ENCODE measurements at regions not wholly inside any gene's neighbourhood (a gene's known extent, or its start where the extent isn't known, plus 50 kb on each side); places are given as distances from the start of the nearest gene placed in this dataset. TPM values are rescaled to one million over a fixed set of nuclear protein-coding genes. Genes with fewer than 3 reads are reported as not detected.

DNA sequence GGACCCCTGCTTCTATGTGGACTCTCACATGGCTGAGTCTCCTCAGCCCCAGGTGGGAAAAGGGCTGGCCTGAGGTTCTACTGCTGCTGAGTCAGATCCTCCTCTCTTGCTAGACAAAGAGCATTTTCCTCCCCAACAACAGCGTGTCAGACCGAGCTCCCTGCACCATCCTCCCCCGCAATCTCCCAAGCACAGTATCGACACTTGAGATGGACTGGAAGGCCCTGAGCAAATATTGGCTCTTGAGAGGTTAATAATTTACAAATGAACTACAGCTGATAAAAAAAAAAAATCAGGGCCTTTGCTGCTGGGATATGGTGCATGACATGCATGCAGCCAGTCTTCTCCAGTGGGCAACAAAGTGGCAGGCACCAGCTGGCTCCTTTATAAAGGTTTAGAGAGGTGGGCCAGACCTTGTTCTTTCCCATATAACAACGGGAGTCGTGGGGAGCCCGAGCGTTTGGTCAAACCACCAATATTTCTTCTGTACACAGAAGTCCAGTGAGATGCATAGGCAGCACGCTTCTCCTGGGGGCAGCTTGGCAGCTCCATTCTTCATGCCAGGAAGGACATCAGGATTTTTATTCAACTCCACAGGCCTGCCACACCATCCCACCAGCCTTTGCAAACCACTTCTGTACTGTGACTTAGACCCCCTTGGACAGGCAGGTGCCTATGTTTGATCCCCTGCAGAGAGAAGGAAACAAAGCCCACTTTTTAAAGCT lies 55.4 kb upstream of the CAMK1G start:
- no peak overlapping the region for H3K4me3 ChIP-seq (ENCODE audit: low read length)
- DNase-seq, result peak; percentile 31
- H3K56ac ChIP-seq (ENCODE audit: low read length), result no peak overlapping the region
- no peak overlapping the region for H4K5ac ChIP-seq (ENCODE audit: low read length)
- H2BK5ac ChIP-seq (ENCODE audit: low read length), result no peak overlapping the region
- no peak overlapping the region for H3K4me2 ChIP-seq (ENCODE audit: low read length)
- no peak overlapping the region for H3K27ac ChIP-seq (ENCODE audit: low read depth, low read length)
- H2AK5ac ChIP-seq (ENCODE audit: low read length), result no peak overlapping the region
- no peaks in the 10 kb centered on the region for H3K4me1 ChIP-seq (ENCODE audit: control insufficient read depth, low read depth, low read length)
- H3K4ac ChIP-seq (ENCODE audit: low read depth, low read length), result no peak overlapping the region
- H3K9ac ChIP-seq (ENCODE audit: low read length), result no peak overlapping the region
- H3K18ac ChIP-seq (ENCODE audit: low read length), result peak overlapping the region; percentile 64
- H3K79me1 ChIP-seq (ENCODE audit: low read length), result no peaks in the 10 kb centered on the region
- no CpG with 5 or more reads among the region's 9 CpGs for WGBS (ENCODE audit: extremely low coverage, insufficient coverage, low lambda C conversion rate)
- no peak overlapping the region for H4K8ac ChIP-seq (ENCODE audit: low read depth, low read length)
- no peaks in the 10 kb centered on the region for H3K79me2 ChIP-seq (ENCODE audit: control insufficient read depth, insufficient read depth, low read length)
- H2BK15ac ChIP-seq (replicated peaks; ENCODE audit: low read depth), result no peak overlapping the region
- H3K27me3 ChIP-seq (ENCODE audit: insufficient read depth, low read length, poor library complexity), result no peaks in the 10 kb centered on the region
- no peak overlapping the region for H3K23ac ChIP-seq (ENCODE audit: low read length)
- H2BK120ac ChIP-seq (ENCODE audit: low read depth, low read length), result no peak overlapping the region
- no peaks in the 10 kb centered on the region for H3K36me3 ChIP-seq (ENCODE audit: control insufficient read depth, insufficient read depth, low read length)

DNA sequence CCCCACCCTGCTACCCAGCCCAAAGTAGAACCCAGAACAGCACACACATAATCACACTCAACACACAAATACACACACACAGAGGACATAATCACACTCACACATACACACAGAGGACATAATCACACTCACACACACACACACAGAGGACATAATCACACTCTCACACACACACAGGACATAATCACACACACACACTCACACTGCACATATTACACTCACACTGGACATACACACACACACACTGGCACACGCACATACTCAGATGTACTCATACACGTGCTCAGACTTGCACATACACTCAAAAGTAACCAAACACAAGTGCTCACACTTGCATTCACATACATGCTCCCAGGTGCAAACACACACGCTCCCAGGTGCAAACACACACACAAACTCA lies 54.3 kb upstream of the CAMK1G start:
- Histone ChIP-seq H3K4me1 (ENCODE audit: control insufficient read depth, low read depth, low read length) (no peaks in the 10 kb centered on the region), H2BK120ac (ENCODE audit: low read depth, low read length) (no peak overlapping the region), H2AK5ac (ENCODE audit: low read length) (no peak overlapping the region), H3K56ac (ENCODE audit: low read length) (no peak overlapping the region), H3K27me3 (ENCODE audit: insufficient read depth, low read length, poor library complexity) (no peaks in the 10 kb centered on the region), H2BK5ac (ENCODE audit: low read length) (no peak overlapping the region), H3K4ac (ENCODE audit: low read depth, low read length) (no peak overlapping the region), H3K27ac (ENCODE audit: low read depth, low read length) (no peak overlapping the region), H3K4me2 (ENCODE audit: low read length) (no peak overlapping the region), H3K9ac (ENCODE audit: low read length) (no peak overlapping the region), H3K4me3 (ENCODE audit: low read length) (no peak overlapping the region), H4K5ac (ENCODE audit: low read length) (no peak overlapping the region), H3K23ac (ENCODE audit: low read length) (no peak overlapping the region), H3K79me1 (ENCODE audit: low read length) (no peaks in the 10 kb centered on the region), H3K36me3 (ENCODE audit: control insufficient read depth, insufficient read depth, low read length) (no peaks in the 10 kb centered on the region), H3K18ac (ENCODE audit: low read length) (no peak overlapping the region), H4K8ac (ENCODE audit: low read depth, low read length) (no peak overlapping the region), H3K79me2 (ENCODE audit: control insufficient read depth, insufficient read depth, low read length) (no peaks in the 10 kb centered on the region), H2BK15ac (replicated peaks; ENCODE audit: low read depth) (no peak overlapping the region)
- DNase-seq, result no peak
- no CpG with 5 or more reads among the region's 3 CpGs for WGBS (ENCODE audit: extremely low coverage, insufficient coverage, low lambda C conversion rate)

DNA sequence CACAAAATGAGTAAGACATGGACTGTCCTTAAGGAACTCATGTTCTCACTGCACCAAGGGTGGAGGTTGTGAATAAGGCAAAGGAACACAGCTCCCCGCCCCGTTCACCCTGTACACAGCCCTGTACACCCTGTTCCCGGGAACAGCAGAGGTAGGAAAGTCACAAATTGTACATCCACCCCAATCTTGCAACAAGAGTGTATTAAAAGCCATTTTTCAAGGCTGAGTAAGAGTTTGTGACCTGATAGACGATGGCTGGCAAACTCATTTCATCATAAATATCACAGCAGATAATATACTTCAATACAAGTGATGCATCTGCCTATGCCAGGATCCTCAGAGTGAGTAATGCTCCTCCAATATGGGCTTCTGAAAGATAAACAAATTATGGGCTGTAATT lies 52.5 kb upstream of the CAMK1G start:
- Histone ChIP-seq H3K23ac (ENCODE audit: low read length) (no peak overlapping the region), H3K18ac (ENCODE audit: low read length) (no peak overlapping the region), H3K4me2 (ENCODE audit: low read length) (no peak overlapping the region), H2BK5ac (ENCODE audit: low read length) (no peak overlapping the region), H3K27me3 (ENCODE audit: insufficient read depth, low read length, poor library complexity) (no peaks in the 10 kb centered on the region), H3K4me3 (ENCODE audit: low read length) (no peak overlapping the region), H3K36me3 (ENCODE audit: control insufficient read depth, insufficient read depth, low read length) (no peaks in the 10 kb centered on the region), H2BK15ac (replicated peaks; ENCODE audit: low read depth) (no peak overlapping the region), H3K4me1 (ENCODE audit: control insufficient read depth, low read depth, low read length) (no peaks in the 10 kb centered on the region), H2BK120ac (ENCODE audit: low read depth, low read length) (no peak overlapping the region), H4K5ac (ENCODE audit: low read length) (no peak overlapping the region), H3K9ac (ENCODE audit: low read length) (no peak overlapping the region), H2AK5ac (ENCODE audit: low read length) (no peak overlapping the region), H3K79me1 (ENCODE audit: low read length) (no peaks in the 10 kb centered on the region), H3K4ac (ENCODE audit: low read depth, low read length) (no peak overlapping the region), H3K56ac (ENCODE audit: low read length) (no peak overlapping the region), H3K27ac (ENCODE audit: low read depth, low read length) (no peak overlapping the region), H4K8ac (ENCODE audit: low read depth, low read length) (no peak overlapping the region), H3K79me2 (ENCODE audit: control insufficient read depth, insufficient read depth, low read length) (no peaks in the 10 kb centered on the region)
- no CpG with 5 or more reads among the region's 4 CpGs for WGBS (ENCODE audit: extremely low coverage, insufficient coverage, low lambda C conversion rate)
- no peak for DNase-seq

DNA sequence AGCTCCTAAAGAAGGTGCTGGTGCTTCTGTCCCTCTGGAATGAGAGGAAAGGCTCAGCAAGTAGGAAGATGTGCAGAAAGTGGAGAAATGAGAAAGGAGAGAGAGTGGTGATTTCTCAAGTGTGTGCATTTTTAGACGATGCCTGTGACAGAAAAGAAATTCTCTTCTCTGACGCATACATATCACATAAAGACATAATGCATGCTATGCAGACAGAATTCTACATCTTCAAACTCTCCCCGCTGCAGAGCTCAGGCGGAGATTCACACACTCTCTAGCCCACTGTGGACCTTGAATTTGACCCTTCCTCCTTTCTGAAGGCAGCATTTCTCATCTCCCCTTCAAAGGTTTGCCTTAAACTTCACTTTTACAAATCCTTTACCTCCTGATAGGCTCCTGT lies 52.0 kb upstream of the CAMK1G start:
- H3K23ac ChIP-seq (ENCODE audit: low read length), result no peak overlapping the region
- H3K4me2 ChIP-seq (ENCODE audit: low read length), result no peak overlapping the region
- H2BK5ac ChIP-seq (ENCODE audit: low read length), result no peak overlapping the region
- no peaks in the 10 kb centered on the region for H3K36me3 ChIP-seq (ENCODE audit: control insufficient read depth, insufficient read depth, low read length)
- no peak overlapping the region for H2BK120ac ChIP-seq (ENCODE audit: low read depth, low read length)
- H3K27ac ChIP-seq (ENCODE audit: low read depth, low read length), result no peak overlapping the region
- no peak overlapping the region for H3K56ac ChIP-seq (ENCODE audit: low read length)
- no peak for DNase-seq
- no peak overlapping the region for H2BK15ac ChIP-seq (replicated peaks; ENCODE audit: low read depth)
- H3K18ac ChIP-seq (ENCODE audit: low read length), result no peak overlapping the region
- no peaks in the 10 kb centered on the region for H3K27me3 ChIP-seq (ENCODE audit: insufficient read depth, low read length, poor library complexity)
- no peak overlapping the region for H2AK5ac ChIP-seq (ENCODE audit: low read length)
- no peak overlapping the region for H3K4ac ChIP-seq (ENCODE audit: low read depth, low read length)
- H4K8ac ChIP-seq (ENCODE audit: low read depth, low read length), result no peak overlapping the region
- no peaks in the 10 kb centered on the region for H3K79me1 ChIP-seq (ENCODE audit: low read length)
- WGBS (ENCODE audit: extremely low coverage, insufficient coverage, low lambda C conversion rate), result no CpG with 5 or more reads among the region's 4 CpGs
- H3K4me3 ChIP-seq (ENCODE audit: low read length), result no peak overlapping the region
- H3K9ac ChIP-seq (ENCODE audit: low read length), result no peak overlapping the region
- H3K4me1 ChIP-seq (ENCODE audit: control insufficient read depth, low read depth, low read length), result no peaks in the 10 kb centered on the region
- no peaks in the 10 kb centered on the region for H3K79me2 ChIP-seq (ENCODE audit: control insufficient read depth, insufficient read depth, low read length)
- no peak overlapping the region for H4K5ac ChIP-seq (ENCODE audit: low read length)

Small RNA genes lying in the stretch of these regions (small RNA-seq; reads per million reads assigned to genes)
- gene AC104465.1 (ENCODE audit: insufficient read depth), result not detected
